NCI-H748 (cell line): ENCODE measurements at regions not wholly inside any gene's neighbourhood (a gene's known extent, or its start where the extent isn't known, plus 50 kb on each side); places are given as distances from the start of the nearest gene placed in this dataset.

ENCODE experiments used
- DNase-seq: peaks from one replicate; lab custom pipeline; 2025; ENCODE audit not compliant: unreplicated experiment; lab: John Stamatoyannopoulos, UW

- DNase-seq: no peak
These were observed 1676.7 kb upstream of the TENM3 start for GRCh38 chr4:180566492-180566891.

DNA sequence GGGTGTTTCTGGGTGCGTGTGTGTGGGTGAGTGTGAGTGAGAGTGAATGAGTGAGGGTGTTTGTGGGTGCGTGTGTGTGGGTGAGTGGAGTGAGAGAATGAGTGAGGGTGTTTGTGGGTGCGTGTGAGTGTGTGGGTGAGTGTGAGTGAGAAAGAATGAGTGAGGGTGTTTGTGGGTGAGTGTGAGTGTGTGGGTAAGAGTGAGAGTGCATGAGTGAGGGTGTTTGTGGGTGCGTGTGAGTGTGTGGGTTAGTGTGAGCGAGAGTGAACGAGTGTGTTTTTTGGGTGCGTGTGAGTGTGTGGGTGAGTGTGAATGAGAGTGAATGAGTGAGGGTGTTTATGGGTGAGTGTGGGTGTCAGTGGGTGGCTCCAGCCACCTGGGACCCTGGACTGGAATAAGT, 1676.1 kb upstream of the TENM3 start:
- no peak for DNase-seq

DNA sequence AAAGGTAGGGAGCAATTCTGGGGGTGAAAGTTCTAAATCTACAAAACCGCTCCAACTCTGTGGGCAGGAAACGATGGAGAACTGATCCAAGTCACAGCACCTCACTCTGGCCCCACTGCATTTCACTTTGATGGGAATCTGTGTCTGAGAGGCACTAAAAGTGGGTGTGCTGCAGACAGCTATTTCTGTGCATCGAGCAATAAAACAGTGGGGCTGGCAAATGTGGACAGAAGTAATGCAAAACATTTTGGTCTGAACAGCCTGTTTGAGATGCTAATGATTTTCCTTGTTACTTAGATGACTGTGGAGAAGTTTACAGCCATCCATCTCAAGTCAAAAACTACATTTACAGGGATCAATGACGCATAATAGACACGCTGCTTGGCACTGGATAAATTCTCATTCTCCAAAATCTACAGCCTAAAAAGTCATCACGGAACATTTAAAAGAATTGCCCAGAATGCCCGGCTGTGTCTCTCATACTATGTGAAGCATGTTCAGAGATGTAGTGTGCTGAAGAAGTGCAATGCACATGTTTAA, 1671.6 kb upstream of the TENM3 start:
- no peak for DNase-seq

GRCh38 chr4:180578175-180578574, 1665.0 kb upstream of the TENM3 start:
- no peak for DNase-seq

- DNase-seq: peak; percentile 28
These were observed 1662.1 kb upstream of the TENM3 start for GRCh38 chr4:180581061-180581460.

DNA sequence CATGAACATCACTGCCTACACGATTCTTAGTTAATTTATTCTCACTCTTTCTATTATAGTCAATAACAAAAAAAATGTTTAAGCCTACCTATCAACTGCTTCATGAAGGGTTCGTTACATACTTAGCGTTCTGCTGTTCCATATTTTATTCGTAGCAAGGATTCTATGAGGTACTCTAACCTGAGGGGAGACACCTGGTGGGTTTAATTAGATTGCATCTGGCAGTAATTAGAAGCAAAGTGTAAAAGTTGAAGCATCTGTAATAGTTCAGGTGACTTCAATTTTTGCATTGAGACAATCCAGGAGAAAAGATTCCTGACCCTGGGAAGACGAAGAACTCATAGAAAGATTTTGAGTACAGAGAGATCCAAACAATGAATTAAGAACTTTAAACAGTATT, 1655.8 kb upstream of the TENM3 start:
- DNase-seq: no peak

DNA sequence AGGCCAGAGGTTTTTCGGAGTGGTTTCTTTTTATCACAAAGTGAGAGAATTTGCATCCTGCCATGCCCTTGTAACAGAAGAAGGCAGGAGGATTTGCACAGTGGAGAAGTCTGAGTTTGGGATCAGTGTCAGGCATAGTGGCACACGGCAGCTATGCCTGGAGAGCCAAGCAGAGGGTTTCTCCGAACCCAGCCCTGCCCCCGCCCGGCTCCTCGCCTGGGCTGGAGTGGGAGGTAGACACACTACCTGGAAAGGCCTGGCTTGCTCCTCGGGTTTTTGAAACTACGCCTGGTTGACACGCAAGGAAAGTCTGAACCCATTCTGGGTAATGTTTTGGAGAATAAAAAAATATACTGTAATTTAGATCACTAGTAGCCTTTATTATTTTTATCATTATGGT, 1653.6 kb upstream of the TENM3 start:
- no peak for DNase-seq

- DNase-seq: no peak
These were observed 1646.2 kb upstream of the TENM3 start for GRCh38 chr4:180596888-180597483.

GRCh38 chr4:180598281-180598680, 1644.9 kb upstream of the TENM3 start:
- no peak for DNase-seq

- DNase-seq: no peak
These were observed 1639.4 kb upstream of the TENM3 start for GRCh38 chr4:180603791-180604190.

- DNase-seq: no peak
These were observed 1632.9 kb upstream of the TENM3 start for GRCh38 chr4:180610324-180610723.

- peak; percentile 31 for DNase-seq
These were observed 1627.5 kb upstream of the TENM3 start for GRCh38 chr4:180615746-180616145.

DNA sequence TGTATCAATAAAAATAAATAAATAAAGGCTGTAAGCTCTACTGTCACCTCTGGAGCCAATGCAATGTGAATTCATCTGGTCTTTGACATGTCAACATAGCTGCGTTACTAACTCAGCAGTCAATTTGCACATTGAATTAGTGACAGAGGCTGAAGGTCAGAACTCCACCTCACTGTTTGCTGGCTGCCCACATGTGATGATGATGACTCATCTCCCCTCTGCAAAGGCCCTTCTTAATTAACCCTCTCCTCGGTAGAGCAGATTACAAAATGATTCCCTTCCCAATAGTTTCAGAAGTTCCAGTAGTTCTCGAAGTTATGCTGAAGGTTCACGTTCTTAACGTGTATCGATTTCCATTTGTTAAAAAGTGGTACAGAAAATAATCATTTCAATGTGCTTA, 1626.0 kb upstream of the TENM3 start:
- peak; percentile 35 for DNase-seq

DNA sequence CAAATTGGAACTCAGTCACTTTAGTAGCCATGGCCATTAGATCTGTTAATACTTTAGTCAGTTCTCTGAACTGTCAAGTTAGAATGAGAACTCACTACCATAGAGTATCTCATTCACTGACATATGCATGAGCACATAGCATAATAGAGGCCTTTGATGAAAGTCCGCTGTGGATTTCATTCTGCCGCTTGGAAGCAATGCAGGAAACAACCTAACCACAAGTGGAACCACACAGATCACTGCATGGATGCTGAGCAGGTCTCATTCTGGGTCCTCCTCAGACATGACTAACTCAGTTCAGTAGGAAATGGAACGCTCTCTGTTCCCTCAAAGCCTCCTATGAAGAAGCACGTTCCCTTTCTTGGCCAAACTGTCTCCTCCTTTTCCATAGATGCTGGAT, 1624.8 kb upstream of the TENM3 start:
- DNase-seq: no peak

- no peak for DNase-seq
These were observed 1623.8 kb upstream of the TENM3 start for GRCh38 chr4:180619440-180619839.

DNA sequence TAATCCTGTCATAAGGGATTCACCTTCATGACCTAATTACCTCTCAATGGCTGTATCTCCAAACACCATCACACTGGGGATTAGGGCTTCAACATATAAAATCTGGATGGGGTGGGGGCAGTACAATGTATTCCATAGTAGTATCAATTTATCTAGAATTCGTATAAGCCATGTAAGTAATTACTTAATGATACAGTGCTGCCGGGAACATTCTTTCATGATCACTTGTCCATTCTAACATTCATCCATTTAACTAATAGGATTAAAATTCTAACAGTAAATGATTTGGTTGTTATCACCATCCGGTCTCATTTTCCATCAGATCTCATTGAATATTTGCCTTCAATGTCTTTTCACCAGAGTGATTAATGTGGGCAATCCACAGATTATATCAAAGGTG, 1620.9 kb upstream of the TENM3 start:
- no peak for DNase-seq

DNA sequence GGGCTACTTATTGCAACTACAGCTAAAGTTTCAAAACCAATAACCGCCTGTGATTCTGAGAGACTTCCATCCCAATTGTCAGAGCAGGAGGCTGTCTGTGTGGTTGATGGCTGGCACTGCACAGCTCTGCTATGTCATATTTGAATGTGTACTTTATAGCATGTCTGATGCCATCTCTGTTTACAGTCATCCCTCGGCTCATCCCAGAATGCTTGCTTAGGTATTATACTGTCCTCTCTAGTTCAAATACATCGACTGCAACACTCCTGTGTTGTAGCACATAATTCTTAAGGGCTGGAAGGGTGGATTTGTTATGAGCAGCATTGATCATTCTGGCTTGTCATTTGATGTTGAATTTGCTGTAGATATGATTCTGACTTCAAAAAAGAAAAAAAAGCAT, 1617.5 kb upstream of the TENM3 start:
- no peak for DNase-seq

DNA sequence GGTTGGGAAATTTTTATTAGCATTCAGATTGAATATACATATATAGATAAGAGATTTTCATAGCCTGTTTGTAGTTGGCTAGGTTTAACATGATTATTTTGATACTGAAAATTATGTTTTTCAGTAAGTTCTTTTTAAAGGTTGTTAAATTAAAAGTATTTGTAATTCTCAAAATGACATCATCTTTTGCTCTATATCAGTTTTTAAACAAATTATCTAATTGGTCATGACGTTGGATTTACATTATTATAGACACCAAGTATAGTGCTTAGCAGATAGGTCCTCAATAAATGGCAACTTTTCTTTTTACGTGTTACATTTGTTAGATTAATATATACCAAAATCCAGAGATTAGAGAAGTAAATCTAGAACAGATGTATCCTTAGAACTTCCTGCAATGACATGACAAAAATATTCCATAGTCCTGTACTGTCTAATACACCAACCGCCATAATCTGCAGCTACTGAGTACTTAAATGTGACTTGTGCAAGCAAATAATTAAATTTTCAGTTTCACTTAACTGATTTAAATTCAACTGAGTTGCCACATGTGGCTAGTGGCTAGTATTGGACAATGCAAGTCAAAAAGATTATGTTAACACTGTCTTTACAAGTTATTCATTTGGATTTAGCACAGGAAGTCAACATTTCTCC, 1613.1 kb upstream of the TENM3 start:
- DNase-seq: no peak

DNA sequence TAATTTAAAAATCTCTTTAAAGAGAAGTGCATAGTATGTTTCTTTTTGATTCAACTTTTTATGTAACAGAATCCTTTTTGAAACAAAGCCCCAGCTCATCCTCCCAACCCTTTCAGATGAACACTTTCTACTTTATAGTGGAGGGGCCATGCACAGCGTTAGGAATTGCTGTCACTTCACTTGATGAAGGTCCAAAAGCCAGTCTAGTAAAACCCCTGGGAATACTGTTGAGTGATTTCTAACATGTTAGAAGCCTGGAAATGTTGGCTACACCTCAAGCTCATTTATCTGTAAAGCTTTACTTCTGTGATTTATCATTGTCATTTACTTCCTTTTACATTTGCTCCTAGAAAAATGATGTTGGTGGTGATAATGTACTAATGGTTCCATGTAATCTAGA, 1608.9 kb upstream of the TENM3 start:
- no peak for DNase-seq

DNA sequence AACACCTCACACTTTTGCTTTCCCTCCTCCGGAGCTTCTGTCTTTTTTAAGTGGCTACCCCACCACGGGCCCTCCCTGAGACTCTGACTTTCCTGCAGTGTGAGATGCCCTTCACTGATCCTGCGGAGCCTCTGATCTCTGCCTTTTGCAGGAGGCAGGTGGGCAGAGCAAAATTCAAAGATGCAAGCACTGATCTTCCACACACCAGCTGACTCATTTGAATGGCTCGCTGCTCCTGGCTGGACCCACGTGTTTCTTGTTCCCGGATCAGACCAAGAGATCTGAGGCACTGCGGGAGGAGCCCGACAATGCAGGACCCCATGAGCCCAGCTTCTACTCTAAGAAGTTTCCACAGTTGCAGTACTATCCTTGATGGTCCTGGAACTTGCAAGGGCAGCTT, 1607.9 kb upstream of the TENM3 start:
- no peak for DNase-seq

- no peak for DNase-seq
These were observed 1606.4 kb upstream of the TENM3 start for GRCh38 chr4:180636696-180637404.

GRCh38 chr4:180637616-180638015, 1605.6 kb upstream of the TENM3 start:
- DNase-seq: no peak
